ENCODE measurements at regions not wholly inside any gene's neighbourhood (a gene's known extent, or its start where the extent isn't known, plus 50 kb on each side); places are given as distances from the start of the nearest gene placed in this dataset.

GRCh38 chr18:5058768-5059695 is 138.0 kb downstream of the AKAIN1 start:
- intact Hi-C loops (cut with DNase I) = no loop called here
- ATAC-seq (peak; percentile 51 to 63), DNase-seq (no peak)
- Histone ChIP-seq H3K27me3 (ENCODE audit: low read depth) (no peaks in the 10 kb centered on the region), H3K9me3 (no peaks in the 10 kb centered on the region), H3K36me3 (no peaks in the 10 kb centered on the region), H3K4me3 (no peak overlapping the region), H3K4me1 (peaks cover 7% of the 10 kb centered on the region), H3K27ac (no peak overlapping the region)
- TF ChIP-seq CTCF (IDR thresholded peaks at IDR 0.05) = no peak

GRCh38 chr18:5057386-5058348 is 139.4 kb downstream of the AKAIN1 start:
- peak; percentile 84 to 86 for ATAC-seq

GRCh38 chr18:5052491-5052890 is 144.6 kb downstream of the AKAIN1 start:
- no peaks in the 10 kb centered on the region for H3K27me3 ChIP-seq (ENCODE audit: low read depth)
- intact Hi-C loops (cut with DNase I) = no loop called here

More at GRCh38 chr18:5057386-5058348, 139.4 kb downstream of the AKAIN1 start:
- Histone ChIP-seq H3K4me3 (no peak overlapping the region), H3K9me3 (no peaks in the 10 kb centered on the region), H3K27me3 (ENCODE audit: low read depth) (no peaks in the 10 kb centered on the region), H3K36me3 (no peaks in the 10 kb centered on the region), H3K27ac (no peak overlapping the region), H3K4me1 (peaks cover 7% of the 10 kb centered on the region)
- intact Hi-C loops (cut with DNase I) = no loop called here
- DNase-seq = peak; percentile 54
- peak; percentile 77 for TF ChIP-seq CTCF (IDR thresholded peaks at IDR 0.05)

GRCh38 chr18:5051207-5051606 is 145.8 kb downstream of the AKAIN1 start:
- H3K36me3 ChIP-seq = no peaks in the 10 kb centered on the region
- H3K27me3 ChIP-seq (ENCODE audit: low read depth) = no peaks in the 10 kb centered on the region
- no peak overlapping the region for H3K27ac ChIP-seq
- DNase-seq = no peak
- intact Hi-C loops (cut with DNase I) = no loop called here
- no peak for ATAC-seq
- no peak for TF ChIP-seq CTCF (IDR thresholded peaks at IDR 0.05)
- no peak overlapping the region for H3K4me3 ChIP-seq
- H3K9me3 ChIP-seq = no peaks in the 10 kb centered on the region
- no peaks in the 10 kb centered on the region for H3K4me1 ChIP-seq

More at GRCh38 chr18:5052491-5052890, 144.6 kb downstream of the AKAIN1 start:
- Histone ChIP-seq H3K27ac (no peak overlapping the region), H3K4me3 (no peak overlapping the region), H3K36me3 (no peaks in the 10 kb centered on the region), H3K4me1 (no peaks in the 10 kb centered on the region), H3K9me3 (no peaks in the 10 kb centered on the region)
- DNase-seq (no peak), ATAC-seq (no peak)
- no peak for TF ChIP-seq CTCF (IDR thresholded peaks at IDR 0.05)

- Histone ChIP-seq H3K36me3 (no peaks in the 10 kb centered on the region), H3K27me3 (ENCODE audit: low read depth) (no peaks in the 10 kb centered on the region), H3K4me3 (no peak overlapping the region), H3K27ac (no peak overlapping the region), H3K9me3 (no peaks in the 10 kb centered on the region), H3K4me1 (no peaks in the 10 kb centered on the region)
- no peak for TF ChIP-seq CTCF (IDR thresholded peaks at IDR 0.05)
- DNase-seq (no peak), ATAC-seq (no peak)
- intact Hi-C loops (cut with DNase I) = no loop called here
Measured at GRCh38 chr18:5049124-5049523, 147.9 kb downstream of the AKAIN1 start.
